G401 (cell line): ENCODE measurements at regions not wholly inside any gene's neighbourhood (a gene's known extent, or its start where the extent isn't known, plus 50 kb on each side); places are given as distances from the start of the nearest gene placed in this dataset.

Experiments
- DNase-seq: peaks from one replicate; pipeline ENCODE4 v3.0.0-alpha.2; 2015; ENCODE audit warnings: low spot score
- in situ Hi-C: cut with HindIII; loops from 2 replicates; pipeline ENCODE4 v1.10.0; 2016; ENCODE audit warnings: low sequenced_read_pairs, mixed read lengths

DNA sequence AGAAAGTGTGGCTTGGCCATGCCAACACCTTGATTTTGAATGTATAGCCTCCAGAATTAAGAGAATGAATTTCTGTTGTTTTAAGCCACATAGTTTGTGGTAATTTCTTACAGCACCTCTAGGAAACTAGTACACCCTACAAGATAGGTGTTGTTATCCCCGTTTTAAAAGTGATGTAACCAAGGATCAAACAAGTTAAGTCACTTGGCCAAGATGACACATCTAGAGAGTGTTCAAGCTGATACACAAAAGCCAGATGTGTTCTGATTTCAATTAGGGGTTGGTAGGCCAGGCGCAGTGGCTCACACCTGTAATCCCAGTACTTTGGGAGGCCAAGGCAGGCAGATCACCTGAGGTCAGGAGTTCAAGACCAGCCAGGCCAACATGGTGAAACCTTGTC lies 396.5 kb upstream of the SOX9 start:
- in situ Hi-C loops, result no loop called here
- no peak for DNase-seq

GRCh38 chr17:71725811-71726210 lies 395.0 kb upstream of the SOX9 start:
- in situ Hi-C loops, result no loop called here
- DNase-seq, result no peak

DNA sequence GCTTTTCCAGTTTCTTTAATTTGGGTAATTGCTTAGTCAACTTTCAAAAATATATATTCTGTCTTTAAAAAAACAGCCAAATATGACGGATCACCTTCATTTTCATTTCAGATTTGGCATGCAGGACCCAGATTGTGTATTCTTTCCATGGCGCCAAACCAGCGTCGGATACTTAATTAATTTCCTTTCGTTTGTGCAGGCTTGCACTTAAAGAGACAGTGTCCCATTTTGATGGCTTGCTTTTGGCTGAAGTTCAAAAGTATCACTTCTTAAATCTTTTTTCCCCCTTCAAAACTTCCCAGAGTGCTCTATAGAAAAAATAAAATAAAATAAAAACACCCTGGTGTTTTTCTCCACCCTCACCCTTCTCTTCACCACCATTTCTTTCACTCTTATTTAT lies 394.5 kb upstream of the SOX9 start:
- in situ Hi-C loops, result no loop called here

GRCh38 chr17:71727292-71727691 lies 393.5 kb upstream of the SOX9 start:
- DNase-seq, result no peak
- in situ Hi-C loops, result no loop called here

More for the DNA sequence above, 394.5 kb upstream of the SOX9 start:
- DNase-seq, result no peak

DNA sequence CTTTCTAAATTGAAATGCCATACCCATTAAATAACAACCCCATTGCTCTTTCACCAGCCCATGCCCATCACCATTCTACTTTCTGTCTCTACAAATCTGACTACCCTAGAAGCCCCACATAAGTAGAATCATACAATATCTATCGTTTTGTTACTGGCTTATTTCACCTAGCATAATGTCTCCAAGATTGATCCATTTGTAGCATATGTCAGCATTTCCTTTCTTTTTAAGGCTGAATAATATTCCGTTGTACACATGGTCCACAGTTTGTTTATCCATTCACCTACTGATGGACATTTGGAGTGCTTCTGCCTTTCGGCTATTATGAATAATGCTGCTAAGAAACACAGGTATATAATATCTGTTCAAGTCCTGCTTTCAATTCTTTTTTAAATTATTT lies 393.1 kb upstream of the SOX9 start:
- in situ Hi-C loops, result no loop called here
- no peak for DNase-seq

DNA sequence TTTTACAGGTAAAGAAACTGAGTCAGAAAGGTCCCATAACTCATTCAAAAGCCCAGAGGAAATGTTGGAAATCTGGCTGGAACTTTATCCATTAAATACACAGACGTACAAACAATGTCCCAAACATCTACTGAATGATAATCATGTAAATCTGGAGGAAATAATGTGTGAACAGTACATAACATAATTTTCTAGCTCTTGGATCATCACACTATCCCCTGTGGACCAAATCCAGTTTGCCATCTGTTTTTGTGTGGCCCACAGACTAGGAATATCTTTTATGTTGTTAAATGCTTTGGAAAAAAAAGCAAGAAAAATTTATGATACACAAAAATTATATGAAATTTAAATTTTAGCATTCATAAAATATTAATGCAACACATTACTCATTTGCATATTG lies 389.9 kb upstream of the SOX9 start:
- in situ Hi-C loops, result no loop called here

GRCh38 chr17:71735893-71736292 lies 384.9 kb upstream of the SOX9 start:
- DNase-seq, result no peak
- in situ Hi-C loops, result no loop called here

More for the DNA sequence above, 389.9 kb upstream of the SOX9 start:
- DNase-seq, result no peak

GRCh38 chr17:71740866-71741265 lies 380.0 kb upstream of the SOX9 start:
- no peak for DNase-seq
- in situ Hi-C loops, result no loop called here

- no peak for DNase-seq
- in situ Hi-C loops, result no loop called here
These were observed 379.0 kb upstream of the SOX9 start for GRCh38 chr17:71741836-71742235.

DNA sequence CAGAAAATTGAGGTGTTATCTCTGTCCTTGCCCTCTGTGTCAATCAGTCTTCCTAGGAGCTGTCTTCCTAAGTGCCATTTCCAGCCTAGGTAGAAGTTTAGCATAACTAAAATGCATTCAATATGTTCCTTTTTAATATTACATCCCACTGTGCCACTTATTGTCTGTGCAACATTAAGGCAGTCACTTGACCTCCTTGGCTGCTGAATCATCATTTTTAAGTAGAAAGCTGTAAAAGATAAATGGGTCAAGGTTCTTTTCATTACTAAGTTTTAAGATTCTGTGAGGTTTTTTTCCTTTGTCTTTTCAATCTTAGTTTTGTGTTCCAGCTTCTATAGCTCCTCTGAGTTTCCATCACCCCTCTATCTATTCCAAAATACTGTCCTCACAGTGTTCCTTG lies 371.9 kb upstream of the SOX9 start:
- in situ Hi-C loops, result no loop called here
- no peak for DNase-seq

DNA sequence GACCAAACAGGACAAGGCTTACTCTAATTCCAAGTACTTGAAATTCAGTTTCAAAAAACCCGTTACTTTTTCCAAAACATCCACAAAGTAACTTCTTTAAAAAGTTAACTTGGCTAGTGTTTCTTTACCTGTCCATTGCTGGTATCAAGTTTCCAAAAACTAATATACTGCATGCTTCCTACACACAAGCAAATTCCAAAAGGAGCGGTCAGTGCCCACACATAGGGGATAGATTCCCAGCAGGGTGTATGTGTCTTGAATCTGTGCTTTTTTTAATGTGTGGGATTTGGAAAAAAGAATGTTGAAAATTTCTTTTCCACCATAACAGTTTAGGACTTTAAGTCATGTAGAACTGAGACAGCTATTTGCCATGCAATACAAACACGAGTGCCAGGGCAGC lies 367.8 kb upstream of the SOX9 start:
- DNase-seq, result no peak
- in situ Hi-C loops, result no loop called here

- no peak for DNase-seq
- in situ Hi-C loops, result no loop called here
These were observed 363.7 kb upstream of the SOX9 start for GRCh38 chr17:71757156-71757555.

DNA sequence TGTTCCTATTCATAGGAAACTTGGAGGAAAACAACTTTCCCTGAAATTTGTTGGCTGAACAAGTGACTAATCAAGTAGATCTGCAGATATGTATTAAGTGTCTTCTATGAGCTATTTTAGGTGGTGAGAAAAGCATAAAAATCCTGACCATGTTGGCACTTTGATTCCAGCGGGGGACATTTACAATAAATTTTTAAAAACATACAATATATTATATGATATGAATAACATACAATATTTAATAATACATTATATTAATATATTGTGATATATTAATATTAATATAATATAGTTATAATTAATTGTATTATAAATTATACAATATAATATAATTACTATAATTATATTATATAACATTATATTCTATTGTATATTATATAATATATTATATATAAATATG lies 362.9 kb upstream of the SOX9 start:
- in situ Hi-C loops, result no loop called here
- DNase-seq, result no peak

GRCh38 chr17:71759422-71760060 lies 361.3 kb upstream of the SOX9 start:
- in situ Hi-C loops, result no loop called here
- DNase-seq, result no peak

DNA sequence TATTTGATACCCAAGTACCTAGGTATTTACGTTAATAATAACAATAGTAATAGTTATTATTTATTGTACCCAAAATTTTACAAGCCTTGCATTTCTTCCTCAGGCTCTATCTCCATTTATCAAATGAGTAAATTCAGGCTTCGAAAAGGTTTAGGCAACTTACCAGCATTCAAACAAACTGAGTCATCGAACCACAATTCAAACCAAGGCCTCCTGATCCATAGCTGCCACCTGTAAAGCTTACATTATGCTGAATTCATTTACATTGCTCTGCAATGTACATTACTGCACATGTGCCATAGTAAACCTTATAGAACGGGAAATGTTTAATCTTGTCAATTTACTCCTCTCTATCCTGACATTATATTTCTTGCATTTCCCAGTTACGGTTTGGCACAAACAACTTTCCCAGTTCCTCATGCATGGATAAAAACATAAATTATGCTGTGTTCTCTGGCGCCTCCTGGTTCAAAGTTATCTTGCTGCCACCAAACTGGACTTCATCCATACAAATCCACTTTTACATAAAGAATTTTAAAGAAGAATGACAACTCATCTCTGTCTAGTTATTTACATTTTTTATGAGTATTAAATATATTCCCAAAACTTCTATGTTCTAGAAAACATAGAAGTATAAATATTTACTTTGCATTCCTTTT lies 360.6 kb upstream of the SOX9 start:
- in situ Hi-C loops, result no loop called here
- no peak for DNase-seq

DNA sequence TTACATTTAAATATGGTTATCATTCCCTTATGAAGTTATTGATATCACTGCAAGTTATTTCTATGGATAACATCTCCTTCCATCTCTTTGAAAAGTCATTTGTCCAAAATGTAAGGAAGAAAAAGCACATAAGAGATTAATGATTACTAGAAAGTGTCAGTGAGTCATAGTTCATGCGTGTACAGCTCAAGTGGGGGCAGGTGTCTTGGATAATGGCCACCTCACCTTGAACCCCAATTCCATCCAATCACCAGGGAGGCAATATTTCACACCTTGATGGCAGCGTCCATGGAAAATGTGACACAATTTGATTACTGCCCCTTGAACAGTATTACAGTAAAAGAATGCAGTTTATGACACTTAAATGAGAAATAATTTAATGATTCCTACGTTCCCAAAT lies 358.3 kb upstream of the SOX9 start:
- in situ Hi-C loops, result no loop called here
- DNase-seq, result no peak

DNA sequence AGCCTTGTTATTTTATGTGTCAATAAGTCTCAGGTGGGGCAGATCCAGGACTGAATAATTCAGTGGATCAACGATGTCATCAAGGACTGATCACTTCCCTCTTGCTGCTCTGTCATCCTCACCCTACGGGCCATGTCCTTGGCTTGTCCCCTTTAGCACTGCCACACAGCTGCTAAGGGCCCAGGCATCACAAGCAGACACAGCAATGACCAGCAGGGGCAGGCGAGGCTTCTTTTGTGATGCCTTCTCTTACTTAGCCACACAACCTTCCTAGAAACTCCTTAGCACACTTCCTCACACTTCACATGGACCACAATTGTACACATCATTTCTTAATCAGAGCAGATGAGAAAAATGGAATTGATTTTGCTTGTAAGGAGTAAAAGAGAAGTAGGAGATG lies 356.3 kb upstream of the SOX9 start:
- DNase-seq, result no peak
- in situ Hi-C loops, result no loop called here

DNA sequence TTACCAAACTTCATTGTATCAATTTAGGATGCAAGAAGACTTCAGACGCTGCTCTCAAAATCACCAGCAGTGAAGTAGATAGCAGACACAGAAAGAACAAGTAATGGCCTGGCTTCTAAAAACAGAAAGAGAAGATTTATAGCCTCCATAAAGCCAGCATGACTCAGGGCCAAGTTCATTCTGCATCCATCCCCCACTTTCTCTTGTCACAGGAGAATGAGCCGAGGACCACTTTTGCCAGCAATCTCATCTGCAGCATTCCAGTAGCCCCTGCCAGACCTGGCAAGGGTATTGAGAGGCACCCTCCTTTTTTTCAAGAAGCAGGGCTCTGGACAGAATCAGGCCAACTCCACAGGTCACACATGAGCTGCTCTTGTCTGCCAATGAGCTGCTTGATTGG lies 355.4 kb upstream of the SOX9 start:
- no peak for DNase-seq
- in situ Hi-C loops, result no loop called here

DNA sequence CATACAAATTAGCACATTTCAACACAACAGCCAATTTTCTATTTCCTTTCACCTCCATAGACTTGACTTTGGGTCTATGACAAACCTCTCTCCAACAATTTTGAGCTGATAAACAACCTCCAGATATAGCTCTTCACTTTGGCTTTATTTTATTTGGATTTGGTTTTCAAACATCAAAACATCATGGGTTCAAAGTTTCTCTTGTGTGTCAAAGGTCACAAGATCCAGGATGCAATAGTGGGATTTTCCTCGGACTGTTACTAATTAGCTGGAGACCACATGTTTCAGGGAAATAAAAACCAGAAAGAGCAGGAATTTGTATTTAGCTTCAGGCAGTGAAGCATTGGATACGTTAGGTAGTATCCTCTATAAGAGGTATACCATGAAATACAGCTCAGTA lies 351.0 kb upstream of the SOX9 start:
- in situ Hi-C loops, result no loop called here
- no peak for DNase-seq

- in situ Hi-C loops, result no loop called here
- no peak for DNase-seq
These were observed 343.7 kb upstream of the SOX9 start for GRCh38 chr17:71777048-71777640.

- in situ Hi-C loops, result no loop called here
- no peak for DNase-seq
These were observed 341.3 kb upstream of the SOX9 start for GRCh38 chr17:71779482-71779881.
